Karpas-422 (cell line): ENCODE measurements at regions not wholly inside any gene's neighbourhood (a gene's known extent, or its start where the extent isn't known, plus 50 kb on each side); places are given as distances from the start of the nearest gene placed in this dataset.

ENCODE experiments used
- DNase-seq: peaks from one replicate; pipeline ENCODE4 v3.0.0-alpha.2; 2015
- H2AFZ ChIP-seq: fragments of 200-600 bp; sonication (generic); 2 replicates; pipeline ENCODE4 v1.6.1; 2014; ENCODE audit warnings: antibody characterized with exemption, low read length, mixed read lengths
- H3K27ac ChIP-seq: fragments of 200-600 bp; sonication (generic); 2 replicates; pipeline ENCODE4 v1.5.1; 2014; ENCODE audit warnings: mild to moderate bottlenecking, low read length, moderate library complexity
- H3K27me3 ChIP-seq: fragments of 200-600 bp; sonication (generic); 2 replicates; pipeline ENCODE4 v1.6.1; 2014; ENCODE audit warnings: low read length, mixed read lengths
- H3K36me3 ChIP-seq: fragments of 200-600 bp; sonication (generic); 2 replicates; pipeline ENCODE4 v1.6.1; 2014; ENCODE audit warnings: low read length, mixed read lengths; ENCODE audit not compliant: insufficient read depth
- H3K4me1 ChIP-seq: fragments of 200-600 bp; sonication (generic); 2 replicates; pipeline ENCODE4 v1.6.1; 2014; ENCODE audit warnings: mild to moderate bottlenecking, low read length, mixed read lengths
- H3K4me2 ChIP-seq: fragments of 200-600 bp; sonication (generic); 2 replicates; pipeline ENCODE4 v1.6.1; 2014; ENCODE audit warnings: low read length, low read depth, mild to moderate bottlenecking; ENCODE audit not compliant: poor library complexity, severe bottlenecking
- H3K4me3 ChIP-seq: fragments of 200-600 bp; sonication (generic); 2 replicates; pipeline ENCODE4 v1.5.1; 2014; ENCODE audit warnings: mild to moderate bottlenecking, antibody characterized with exemption, low read length, mixed read lengths
- H3K79me2 ChIP-seq: fragments of 200-600 bp; sonication (generic); 2 replicates; pipeline ENCODE4 v1.6.1; 2014; ENCODE audit warnings: mild to moderate bottlenecking, low read length, mixed read lengths
- H3K9ac ChIP-seq: fragments of 200-600 bp; sonication (generic); 2 replicates; pipeline ENCODE4 v1.6.0; 2014; ENCODE audit warnings: low read length
- H3K9me2 ChIP-seq: fragments of 200-600 bp; sonication (generic), shearing (Covaris generic); replicated peaks from 2 replicates; pipeline ENCODE4 v1.6.0; 2014; ENCODE audit warnings: mild to moderate bottlenecking, low read length, moderate library complexity; ENCODE audit not compliant: insufficient read depth
- H3K9me3 ChIP-seq: fragments of 300-700, 200-600 bp; sonication (generic); 2 replicates; pipeline ENCODE4 v1.6.1; 2014; ENCODE audit warnings: low read length, mixed read lengths
- H4K20me1 ChIP-seq: fragments of 200-600 bp; sonication (generic); 2 replicates; pipeline ENCODE4 v1.6.1; 2014; ENCODE audit warnings: mild to moderate bottlenecking, antibody characterized with exemption, low read length, low read depth; ENCODE audit not compliant: insufficient read depth

GRCh38 chr12:4026517-4026916 is 153.3 kb upstream of the PARP11 start:
- Histone ChIP-seq H3K4me1 (no peaks in the 10 kb centered on the region), H2AFZ (no peak overlapping the region), H3K4me2 (no peak overlapping the region), H3K9me2 (no peaks in the 10 kb centered on the region), H4K20me1 (no peaks in the 10 kb centered on the region), H3K4me3 (no peak overlapping the region), H3K27me3 (no peaks in the 10 kb centered on the region), H3K36me3 (no peaks in the 10 kb centered on the region), H3K9ac (no peak overlapping the region), H3K9me3 (no peaks in the 10 kb centered on the region), H3K79me2 (no peaks in the 10 kb centered on the region), H3K27ac (no peak overlapping the region)
- DNase-seq, result no peak

- Histone ChIP-seq H3K36me3 (no peaks in the 10 kb centered on the region), H3K4me2 (no peak overlapping the region), H3K79me2 (no peaks in the 10 kb centered on the region), H4K20me1 (no peaks in the 10 kb centered on the region), H2AFZ (no peak overlapping the region), H3K27me3 (no peaks in the 10 kb centered on the region), H3K27ac (no peak overlapping the region), H3K4me3 (no peak overlapping the region), H3K4me1 (no peaks in the 10 kb centered on the region), H3K9me2 (no peaks in the 10 kb centered on the region), H3K9ac (no peak overlapping the region), H3K9me3 (no peaks in the 10 kb centered on the region)
- no peak for DNase-seq
Observed at GRCh38 chr12:4026020-4026358, 152.8 kb upstream of the PARP11 start.

- Histone ChIP-seq H3K9ac (no peak overlapping the region), H3K4me2 (no peak overlapping the region), H3K9me3 (no peaks in the 10 kb centered on the region), H4K20me1 (no peaks in the 10 kb centered on the region), H3K27me3 (no peaks in the 10 kb centered on the region), H3K4me3 (no peak overlapping the region), H2AFZ (no peak overlapping the region), H3K4me1 (no peaks in the 10 kb centered on the region), H3K27ac (no peak overlapping the region), H3K36me3 (no peaks in the 10 kb centered on the region), H3K9me2 (no peaks in the 10 kb centered on the region), H3K79me2 (no peaks in the 10 kb centered on the region)
- no peak for DNase-seq
Observed at GRCh38 chr12:4025181-4026019, 152.2 kb upstream of the PARP11 start.

GRCh38 chr12:4024701-4025100 is 151.5 kb upstream of the PARP11 start:
- Histone ChIP-seq H3K36me3 (no peaks in the 10 kb centered on the region), H3K4me2 (no peak overlapping the region), H3K9me3 (no peaks in the 10 kb centered on the region), H3K9ac (no peak overlapping the region), H3K4me1 (no peaks in the 10 kb centered on the region), H3K9me2 (no peaks in the 10 kb centered on the region), H3K27ac (no peak overlapping the region), H2AFZ (no peak overlapping the region), H4K20me1 (no peaks in the 10 kb centered on the region), H3K27me3 (no peaks in the 10 kb centered on the region), H3K4me3 (no peak overlapping the region), H3K79me2 (no peaks in the 10 kb centered on the region)
- no peak for DNase-seq

GRCh38 chr12:4015225-4016091 is 142.3 kb upstream of the PARP11 start:
- no peak overlapping the region for H3K27ac ChIP-seq
- H3K9ac ChIP-seq, result no peak overlapping the region
- no peaks in the 10 kb centered on the region for H3K36me3 ChIP-seq
- H3K4me3 ChIP-seq, result no peak overlapping the region
- H3K9me2 ChIP-seq, result no peaks in the 10 kb centered on the region
- H2AFZ ChIP-seq, result no peak overlapping the region
- no peak for DNase-seq
- H3K4me1 ChIP-seq, result no peaks in the 10 kb centered on the region
- no peaks in the 10 kb centered on the region for H3K79me2 ChIP-seq
- H4K20me1 ChIP-seq, result no peaks in the 10 kb centered on the region
- no peaks in the 10 kb centered on the region for H3K27me3 ChIP-seq
- no peak overlapping the region for H3K4me2 ChIP-seq
- no peaks in the 10 kb centered on the region for H3K9me3 ChIP-seq

- Histone ChIP-seq H3K9me2 (no peaks in the 10 kb centered on the region), H3K27me3 (no peaks in the 10 kb centered on the region), H3K4me2 (no peak overlapping the region), H3K9me3 (no peaks in the 10 kb centered on the region), H3K4me3 (no peak overlapping the region), H2AFZ (no peak overlapping the region), H3K27ac (no peak overlapping the region), H3K9ac (no peak overlapping the region), H4K20me1 (no peaks in the 10 kb centered on the region), H3K4me1 (no peaks in the 10 kb centered on the region), H3K79me2 (no peaks in the 10 kb centered on the region), H3K36me3 (no peaks in the 10 kb centered on the region)
- no peak for DNase-seq
Observed at GRCh38 chr12:4014858-4015224, 141.6 kb upstream of the PARP11 start.

GRCh38 chr12:4014444-4014843 is 141.2 kb upstream of the PARP11 start:
- Histone ChIP-seq H3K27ac (no peak overlapping the region), H3K4me1 (no peaks in the 10 kb centered on the region), H3K4me2 (no peak overlapping the region), H3K9me2 (no peaks in the 10 kb centered on the region), H2AFZ (no peak overlapping the region), H3K36me3 (no peaks in the 10 kb centered on the region), H4K20me1 (no peaks in the 10 kb centered on the region), H3K27me3 (no peaks in the 10 kb centered on the region), H3K9me3 (no peaks in the 10 kb centered on the region), H3K79me2 (no peaks in the 10 kb centered on the region), H3K9ac (no peak overlapping the region), H3K4me3 (no peak overlapping the region)
- no peak for DNase-seq
